KMS-11 (cell line): ENCODE measurements at regions not wholly inside any gene's neighbourhood (a gene's known extent, or its start where the extent isn't known, plus 50 kb on each side); places are given as distances from the start of the nearest gene placed in this dataset.

Experiments used
- H2AFZ ChIP-seq: fragments of 200-600 bp; sonication (generic); 2 replicates; pipeline ENCODE4 v1.6.1; 2016; ENCODE audit warnings: antibody characterized with exemption, mixed run types, low read depth
- H3K27ac ChIP-seq: fragments of 200-600 bp; sonication (generic); 2 replicates; pipeline ENCODE4 v1.6.1; 2016; ENCODE audit warnings: mild to moderate bottlenecking, mixed run types
- H3K27me3 ChIP-seq: fragments of 200-600 bp; sonication (generic); 2 replicates; pipeline ENCODE4 v1.6.1; 2017; ENCODE audit warnings: mild to moderate bottlenecking, low read depth, mixed run types, moderate library complexity; ENCODE audit not compliant: insufficient read depth
- H3K36me3 ChIP-seq: fragments of 200-600 bp; sonication (generic); 2 replicates; pipeline ENCODE4 v1.6.1; 2017; ENCODE audit warnings: mild to moderate bottlenecking, mixed run types; ENCODE audit not compliant: insufficient read depth
- H3K4me1 ChIP-seq: fragments of 200-600 bp; sonication (generic); 2 replicates; pipeline ENCODE4 v1.6.1; 2016; ENCODE audit warnings: mild to moderate bottlenecking, low read depth, mixed run types; ENCODE audit not compliant: poor library complexity, severe bottlenecking
- H3K4me2 ChIP-seq: fragments of 200-600 bp; sonication (generic); 2 replicates; pipeline ENCODE4 v1.7.0; 2016; ENCODE audit warnings: mild to moderate bottlenecking, mixed run types
- H3K4me3 ChIP-seq: fragments of 200-600 bp; sonication (generic); IDR thresholded peaks from 2 replicates; pipeline ENCODE4 v1.6.1; 2017; ENCODE audit warnings: low read depth, low read length, mixed read lengths; ENCODE audit not compliant: insufficient read depth
- H3K79me2 ChIP-seq: fragments of 200-600 bp; sonication (generic); 2 replicates; pipeline ENCODE4 v1.6.1; 2016; ENCODE audit warnings: low read depth, mixed run types; ENCODE audit not compliant: insufficient read depth
- H3K9ac ChIP-seq: fragments of 200-600 bp; sonication (generic); 2 replicates; pipeline ENCODE4 v1.6.1; 2016; ENCODE audit warnings: mild to moderate bottlenecking, mixed run types
- H4K20me1 ChIP-seq: fragments of 200-600 bp; sonication (generic); 2 replicates; pipeline ENCODE4 v1.6.1; 2016; ENCODE audit warnings: mild to moderate bottlenecking, mixed run types; ENCODE audit not compliant: insufficient read depth
- CTCF ChIP-seq: fragments of 200-600 bp; sonication (generic); conservative IDR thresholded peaks from 2 replicates; pipeline ENCODE4 v1.6.1; 2017; ENCODE audit warnings: low read depth, mild to moderate bottlenecking, antibody characterized with exemption, low read length, moderate library complexity, mixed read lengths

- H2AFZ ChIP-seq: no peak overlapping the region
- no peaks in the 10 kb centered on the region for H4K20me1 ChIP-seq
- H3K27ac ChIP-seq: no peak overlapping the region
- H3K4me2 ChIP-seq: no peak overlapping the region
- no peaks in the 10 kb centered on the region for H3K36me3 ChIP-seq
- no peaks in the 10 kb centered on the region for H3K27me3 ChIP-seq
- no peaks in the 10 kb centered on the region for H3K4me1 ChIP-seq
- H3K9ac ChIP-seq: no peak overlapping the region
- no peak overlapping the region for H3K4me3 ChIP-seq
- H3K79me2 ChIP-seq: no peaks in the 10 kb centered on the region
- TF ChIP-seq CTCF: no peak
Measured at GRCh38 chr15:62969442-62970089, 73.0 kb upstream of the TPM1 start.

- H3K4me2 ChIP-seq: no peak overlapping the region
- H2AFZ ChIP-seq: no peak overlapping the region
- no peak overlapping the region for H3K9ac ChIP-seq
- H4K20me1 ChIP-seq: no peaks in the 10 kb centered on the region
- H3K36me3 ChIP-seq: no peaks in the 10 kb centered on the region
- no peaks in the 10 kb centered on the region for H3K27me3 ChIP-seq
- no peak overlapping the region for H3K4me3 ChIP-seq
- H3K79me2 ChIP-seq: no peaks in the 10 kb centered on the region
- no peaks in the 10 kb centered on the region for H3K4me1 ChIP-seq
- no peak for TF ChIP-seq CTCF
- H3K27ac ChIP-seq: no peak overlapping the region
Measured at GRCh38 chr15:62972814-62973213, 69.7 kb upstream of the TPM1 start.

GRCh38 chr15:62975515-62975914 lies 67.0 kb upstream of the TPM1 start:
- Histone ChIP-seq H3K27ac (no peak overlapping the region), H4K20me1 (no peaks in the 10 kb centered on the region), H3K4me1 (no peaks in the 10 kb centered on the region), H3K9ac (no peak overlapping the region), H3K79me2 (no peaks in the 10 kb centered on the region), H3K4me3 (no peak overlapping the region), H3K27me3 (no peaks in the 10 kb centered on the region), H3K4me2 (no peak overlapping the region), H3K36me3 (no peaks in the 10 kb centered on the region), H2AFZ (no peak overlapping the region)
- no peak for TF ChIP-seq CTCF

- no peaks in the 10 kb centered on the region for H3K79me2 ChIP-seq
- H2AFZ ChIP-seq: no peak overlapping the region
- H3K4me1 ChIP-seq: no peaks in the 10 kb centered on the region
- H3K9ac ChIP-seq: no peak overlapping the region
- TF ChIP-seq CTCF: no peak
- H3K27me3 ChIP-seq: no peaks in the 10 kb centered on the region
- H3K4me3 ChIP-seq: no peak overlapping the region
- no peak overlapping the region for H3K27ac ChIP-seq
- H3K4me2 ChIP-seq: no peak overlapping the region
- H4K20me1 ChIP-seq: no peaks in the 10 kb centered on the region
- H3K36me3 ChIP-seq: no peaks in the 10 kb centered on the region
Measured at GRCh38 chr15:62976301-62976881, 66.2 kb upstream of the TPM1 start.
